ENCODE measurements at regions not wholly inside any gene's neighbourhood (a gene's known extent, or its start where the extent isn't known, plus 50 kb on each side); places are given as distances from the start of the nearest gene placed in this dataset.

DNA sequence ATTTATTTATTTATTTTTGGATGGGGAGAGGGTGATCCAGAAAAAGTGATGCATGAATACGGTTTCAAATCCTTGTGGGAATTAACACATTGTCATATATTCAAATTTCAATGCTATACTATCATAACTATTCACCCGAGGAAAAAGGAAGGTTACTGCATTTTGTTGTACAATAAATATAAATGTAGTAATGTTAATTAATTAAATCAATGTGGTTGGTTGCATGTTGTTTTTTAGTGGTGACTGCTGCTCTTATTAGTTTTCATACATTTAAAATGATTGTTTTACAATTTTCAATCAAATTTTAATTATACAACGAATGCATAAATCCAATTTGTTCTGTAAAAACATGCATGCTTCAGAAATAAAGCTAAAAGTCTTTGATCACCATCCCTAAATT lies 180.5 kb downstream of the ZFP64 start:
- TF ChIP-seq ARNT (IDR thresholded peaks at IDR 0.05) (no peak), HDGF (IDR thresholded peaks at IDR 0.05; ENCODE audit: borderline replicate concordance) (no peak), FOXK2 (IDR thresholded peaks at IDR 0.05) (no peak), NFRKB (IDR thresholded peaks at IDR 0.05) (no peak)
